ENCODE measurements at regions not wholly inside any gene's neighbourhood (a gene's known extent, or its start where the extent isn't known, plus 50 kb on each side); places are given as distances from the start of the nearest gene placed in this dataset.

- ATAC-seq = peak; percentile 61
- H3K36me3 ChIP-seq (ENCODE audit: insufficient read depth) = no peaks in the 10 kb centered on the region
Observed at GRCh38 chr9:89808076-89808755, 203.4 kb downstream of the GADD45G start.

GRCh38 chr9:89808756-89809181 is 204.0 kb downstream of the GADD45G start:
- Histone ChIP-seq H3K4me2 (no peak overlapping the region), H3F3A (replicated peaks; ENCODE audit: low read depth) (no peaks in the 10 kb centered on the region; the same call in 1 of the 2 replicates), H3K36me3 (ENCODE audit: insufficient read depth) (no peaks in the 10 kb centered on the region), H3K79me2 (replicated peaks; ENCODE audit: insufficient read depth) (no peaks in the 10 kb centered on the region), H3K4me1 (ENCODE audit: insufficient read depth) (peaks cover 22% of the 10 kb centered on the region), H2AFZ (no peak overlapping the region), H3K27me3 (ENCODE audit: insufficient read depth) (no peaks in the 10 kb centered on the region), H3K27ac (ENCODE audit: low read depth) (no peak overlapping the region), H4K20me1 (replicated peaks; ENCODE audit: insufficient read depth) (no peaks in the 10 kb centered on the region), H3K9me2 (ENCODE audit: insufficient read depth) (peaks cover 22% of the 10 kb centered on the region), H3K4me3 (no peak overlapping the region)
- Mint-ChIP-seq H3K4me1 (peaks cover 40% of the 10 kb centered on the region), H3K27ac (no peak overlapping the region), H3K4me3 (no peak overlapping the region), H3K36me3 (ENCODE audit: low read depth) (no peaks in the 10 kb centered on the region), H3K27me3 (ENCODE audit: insufficient read depth, low read depth, poor library complexity) (no peaks in the 10 kb centered on the region), H3K9me3 (no peaks in the 10 kb centered on the region)
- DNase-seq (ENCODE audit: low spot score) (no peak), ATAC-seq (no peak)
- TF ChIP-seq ZNF114 (CRISPR knock-in tag; IDR thresholded peaks at IDR 0.05) = no peak
- no peak for TF ChIP-seq STAT1 (IDR thresholded peaks at IDR 0.05; ENCODE audit: unreplicated experiment)
- no peak for TF ChIP-seq CREB1 (CRISPR knock-in tag; IDR thresholded peaks at IDR 0.05; ENCODE audit: low read depth)
- no peak for TF ChIP-seq REST (IDR thresholded peaks at IDR 0.05; ENCODE audit: unreplicated experiment)

More at GRCh38 chr9:89808076-89808755, 203.4 kb downstream of the GADD45G start:
- peak; percentile 43 for DNase-seq (ENCODE audit: low spot score)
- Histone ChIP-seq H3K4me1 (ENCODE audit: insufficient read depth) (peaks cover 24% of the 10 kb centered on the region), H3K27me3 (ENCODE audit: insufficient read depth) (no peaks in the 10 kb centered on the region), H3K4me3 (no peak overlapping the region), H3K4me2 (no peak overlapping the region), H3K9me2 (ENCODE audit: insufficient read depth) (peaks cover 22% of the 10 kb centered on the region), H3F3A (replicated peaks; ENCODE audit: low read depth) (no peaks in the 10 kb centered on the region; the same call in 1 of the 2 replicates), H3K79me2 (replicated peaks; ENCODE audit: insufficient read depth) (no peaks in the 10 kb centered on the region), H3K27ac (ENCODE audit: low read depth) (no peak overlapping the region), H2AFZ (no peak overlapping the region), H4K20me1 (replicated peaks; ENCODE audit: insufficient read depth) (no peaks in the 10 kb centered on the region)
- no peak for TF ChIP-seq ZNF114 (CRISPR knock-in tag; IDR thresholded peaks at IDR 0.05)
- TF ChIP-seq POLR2AphosphoS5 (IDR thresholded peaks at IDR 0.05; ENCODE audit: low read depth) = no peak
- TF ChIP-seq CREB1 (CRISPR knock-in tag; IDR thresholded peaks at IDR 0.05; ENCODE audit: low read depth) = no peak
- peak in 1 of 2 experiments; percentile 29; a peak in 1 of 4 replicates for TF ChIP-seq CTCF (conservative IDR thresholded peaks at IDR 0.05; ENCODE audit: low read depth in 2 of 2)
- H3K4me1 Mint-ChIP-seq = peaks cover 41% of the 10 kb centered on the region
- no peak overlapping the region for H3K4me3 Mint-ChIP-seq
- H3K27ac Mint-ChIP-seq = no peak overlapping the region
- no peaks in the 10 kb centered on the region for H3K36me3 Mint-ChIP-seq (ENCODE audit: low read depth)
- H3K9me3 Mint-ChIP-seq = no peaks in the 10 kb centered on the region
- no peaks in the 10 kb centered on the region for H3K27me3 Mint-ChIP-seq (ENCODE audit: insufficient read depth, low read depth, poor library complexity)

All from GM23338 (cell line).